Endothelial cell of hepatic sinusoid (primary cell): ENCODE measurements at regions not wholly inside any gene's neighbourhood (a gene's known extent, or its start where the extent isn't known, plus 50 kb on each side); places are given as distances from the start of the nearest gene placed in this dataset.

Source experiments
- in situ Hi-C: cut with HindIII; loops from 2 replicates; pipeline ENCODE4 v1.10.0; 2017; ENCODE audit warnings: low sequenced_read_pairs

DNA sequence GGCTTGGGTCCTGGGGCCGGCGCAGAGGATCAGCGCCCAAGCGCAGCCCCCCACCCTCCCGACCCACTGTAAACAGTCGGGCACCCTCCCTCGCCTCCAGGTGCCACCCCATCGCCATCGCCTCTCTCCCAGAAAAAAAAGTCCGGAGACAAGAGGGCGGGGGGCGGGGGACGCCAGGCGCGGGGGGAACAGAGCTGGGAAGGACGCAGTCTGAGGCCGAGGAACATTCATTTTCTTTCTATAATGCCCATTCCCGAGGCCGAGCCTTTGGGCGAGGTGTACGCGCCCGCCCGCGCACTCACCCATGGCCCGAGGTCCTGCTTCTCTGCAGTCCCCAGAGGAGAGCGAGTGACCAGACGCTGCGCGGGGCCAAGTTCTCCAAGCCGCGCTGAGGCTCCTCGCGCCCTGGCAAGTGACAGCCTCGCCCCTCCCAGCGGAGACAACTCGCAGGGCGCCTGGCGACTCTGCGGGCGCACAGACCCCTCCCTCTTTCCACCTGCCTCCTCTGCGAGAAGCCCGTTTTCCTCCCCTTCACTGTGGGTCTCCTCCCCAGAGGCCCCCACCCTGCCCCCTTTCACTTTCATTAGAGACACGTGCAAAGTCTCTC lies 63.5 kb upstream of the WDR17 start:
- in situ Hi-C loops, result no loop called here

GRCh38 chr4:176005766-176006165 lies 59.9 kb upstream of the WDR17 start:
- in situ Hi-C loops, result no loop called here

- in situ Hi-C loops, result no loop called here
Measured at GRCh38 chr4:176009254-176009653, 56.4 kb upstream of the WDR17 start.

DNA sequence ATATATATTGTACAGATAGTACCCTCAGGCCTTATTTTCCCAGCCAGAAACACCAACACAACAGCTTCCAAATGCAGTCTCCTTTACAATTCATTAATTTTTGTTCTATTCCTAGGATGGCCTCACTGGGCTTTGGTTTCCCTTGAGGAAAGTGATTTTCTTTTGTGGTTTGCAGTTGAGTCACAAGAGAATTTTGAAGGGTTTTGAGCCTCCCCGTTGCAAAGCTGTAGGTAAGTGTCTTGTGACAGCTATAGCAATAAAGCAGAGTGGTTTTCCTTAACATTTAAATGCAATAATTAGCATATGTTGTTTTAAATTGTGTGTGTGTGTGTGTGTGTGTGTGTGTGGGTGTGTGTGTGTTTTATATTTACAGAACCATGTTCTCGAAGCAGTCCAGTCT lies 54.1 kb upstream of the WDR17 start:
- in situ Hi-C loops, result no loop called here

- in situ Hi-C loops, result no loop called here
Measured at GRCh38 chr4:176013476-176014247, 52.0 kb upstream of the WDR17 start.

- in situ Hi-C loops, result no loop called here
Measured at GRCh38 chr4:176014583-176015108, 51.0 kb upstream of the WDR17 start.
